C4-2B (cell line): ENCODE measurements at regions not wholly inside any gene's neighbourhood (a gene's known extent, or its start where the extent isn't known, plus 50 kb on each side); places are given as distances from the start of the nearest gene placed in this dataset.

Experiments used
- H3K27ac ChIP-seq: fragments of 450-650 bp; 2 replicates; pipeline ENCODE4 v1.5.1; 2017
- ZFX ChIP-seq: fragments of 450-650 bp; IDR thresholded peaks from 2 replicates; pipeline ENCODE4 v1.6.1; 2017
- TF ChIP-seq, protein P1 (sequence below): fragments of 450-650 bp; conservative IDR thresholded peaks from 2 replicates; pipeline ENCODE4 v1.5.1; 2017; ENCODE audit warnings: mild to moderate bottlenecking

DNA sequence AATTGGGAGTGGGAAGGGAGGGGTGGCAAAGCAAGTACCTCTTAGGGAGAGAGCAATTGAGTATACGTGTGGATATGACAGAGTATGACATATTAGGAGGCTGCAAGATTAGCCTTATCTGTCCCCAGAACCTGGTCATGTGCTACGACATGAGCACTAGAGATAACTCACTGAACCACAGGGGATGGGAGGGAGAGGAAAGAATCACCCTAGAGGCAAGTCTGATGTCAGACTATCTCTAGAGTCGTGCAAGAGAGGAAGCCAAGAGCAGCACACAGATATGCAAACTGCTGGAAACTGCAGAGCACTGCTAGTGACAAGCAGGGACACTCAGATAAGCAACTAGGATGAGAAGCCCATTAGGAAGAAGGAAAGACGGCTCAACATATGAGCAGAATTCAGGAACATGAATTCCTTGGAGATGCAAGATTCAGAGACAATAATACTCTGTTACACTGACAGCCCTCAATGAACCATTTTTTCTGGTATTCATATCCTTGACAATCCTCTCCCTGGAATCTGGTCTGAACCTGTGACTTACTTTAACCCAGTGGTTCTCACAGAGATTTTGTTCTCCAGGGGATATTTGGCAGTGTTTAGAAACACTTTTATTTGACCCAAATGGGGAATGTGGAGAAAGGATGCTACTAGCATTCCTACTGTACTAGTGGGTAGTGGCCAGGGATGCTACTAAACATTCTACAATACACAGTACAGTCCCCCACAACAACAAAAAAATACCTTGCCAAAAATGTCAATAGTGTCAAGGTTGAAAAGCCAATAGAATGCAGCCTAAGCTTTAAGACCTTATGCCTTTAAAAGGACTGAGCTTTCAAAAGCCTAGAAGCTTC, 84.0 kb upstream of the BMP2K start:
- H3K27ac ChIP-seq = no peak overlapping the region
- TF ChIP-seq ZFX = no peak
- TF ChIP-seq, protein P1, sequence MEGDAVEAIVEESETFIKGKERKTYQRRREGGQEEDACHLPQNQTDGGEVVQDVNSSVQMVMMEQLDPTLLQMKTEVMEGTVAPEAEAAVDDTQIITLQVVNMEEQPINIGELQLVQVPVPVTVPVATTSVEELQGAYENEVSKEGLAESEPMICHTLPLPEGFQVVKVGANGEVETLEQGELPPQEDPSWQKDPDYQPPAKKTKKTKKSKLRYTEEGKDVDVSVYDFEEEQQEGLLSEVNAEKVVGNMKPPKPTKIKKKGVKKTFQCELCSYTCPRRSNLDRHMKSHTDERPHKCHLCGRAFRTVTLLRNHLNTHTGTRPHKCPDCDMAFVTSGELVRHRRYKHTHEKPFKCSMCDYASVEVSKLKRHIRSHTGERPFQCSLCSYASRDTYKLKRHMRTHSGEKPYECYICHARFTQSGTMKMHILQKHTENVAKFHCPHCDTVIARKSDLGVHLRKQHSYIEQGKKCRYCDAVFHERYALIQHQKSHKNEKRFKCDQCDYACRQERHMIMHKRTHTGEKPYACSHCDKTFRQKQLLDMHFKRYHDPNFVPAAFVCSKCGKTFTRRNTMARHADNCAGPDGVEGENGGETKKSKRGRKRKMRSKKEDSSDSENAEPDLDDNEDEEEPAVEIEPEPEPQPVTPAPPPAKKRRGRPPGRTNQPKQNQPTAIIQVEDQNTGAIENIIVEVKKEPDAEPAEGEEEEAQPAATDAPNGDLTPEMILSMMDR = no peak

DNA sequence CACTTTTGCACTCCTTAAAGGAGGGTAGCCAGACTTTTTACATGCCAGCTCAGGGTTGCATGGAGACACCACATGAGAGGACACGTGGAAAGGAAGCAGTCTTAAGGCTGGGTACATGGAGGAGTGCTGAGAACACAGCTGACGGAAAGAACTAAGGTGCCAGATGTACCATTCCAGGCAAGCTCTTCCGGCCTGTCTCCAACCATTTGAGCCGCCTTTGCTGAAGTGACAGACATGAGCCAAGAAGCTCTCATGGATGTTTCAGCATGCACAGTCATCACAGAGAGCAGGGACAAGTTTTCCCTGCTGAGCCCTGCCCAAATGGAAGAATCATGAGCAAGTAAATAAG, 83.4 kb upstream of the BMP2K start:
- no peak overlapping the region for H3K27ac ChIP-seq

DNA sequence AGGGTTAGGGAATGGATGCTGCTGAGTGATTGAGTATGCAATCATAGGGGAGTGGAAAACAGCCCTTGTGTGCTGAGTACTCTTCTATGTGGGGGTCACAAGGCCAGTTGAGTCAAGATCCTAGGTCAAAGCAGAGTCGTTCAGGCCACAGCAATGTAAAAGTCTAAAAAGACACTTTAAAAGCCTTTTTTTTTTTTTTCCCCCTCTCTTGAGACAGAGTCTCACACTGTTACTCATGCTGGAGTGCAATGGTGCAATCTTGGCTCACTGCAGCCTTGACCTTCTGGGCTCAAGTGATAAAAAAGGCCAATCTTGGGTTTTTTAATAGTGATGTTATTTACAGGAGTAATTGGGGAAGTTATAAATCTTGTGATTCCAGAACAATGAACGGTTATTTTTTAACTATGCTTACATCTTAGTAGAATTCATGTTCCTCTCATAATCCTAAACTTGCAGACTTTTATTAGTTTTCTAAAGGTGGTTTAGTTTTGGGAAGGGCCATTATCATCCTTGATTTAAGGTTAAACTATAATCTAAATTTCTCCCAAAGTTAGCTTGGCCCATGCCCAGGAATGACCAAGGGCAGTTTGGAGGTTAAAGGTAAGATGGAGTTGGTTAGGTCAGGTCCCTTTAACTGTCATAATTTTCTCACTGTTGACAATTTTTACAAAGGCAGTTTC, 82.2 kb upstream of the BMP2K start:
- no peak for TF ChIP-seq ZFX
- TF ChIP-seq, protein P1 = no peak
- H3K27ac ChIP-seq = no peak overlapping the region

More for the DNA sequence above, 83.4 kb upstream of the BMP2K start:
- TF ChIP-seq, protein P1 = no peak
- no peak for TF ChIP-seq ZFX

DNA sequence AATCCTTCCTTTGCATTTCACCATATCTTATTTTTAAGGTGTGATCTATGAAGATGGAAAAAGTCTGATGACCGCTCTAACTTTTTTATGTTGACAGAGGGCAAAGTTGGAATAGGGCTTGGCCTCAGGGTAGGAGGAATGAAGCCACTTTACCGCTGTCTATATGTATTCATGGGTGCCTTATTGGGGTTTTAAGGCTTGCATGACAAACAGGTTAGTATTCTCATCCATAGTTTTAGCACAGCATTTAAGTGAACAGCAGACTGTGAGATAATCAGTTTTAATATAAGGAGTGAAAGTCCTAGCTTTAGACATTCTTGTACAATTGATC, 81.7 kb upstream of the BMP2K start:
- no peak overlapping the region for H3K27ac ChIP-seq
- TF ChIP-seq ZFX = no peak
- TF ChIP-seq, protein P1 = no peak

DNA sequence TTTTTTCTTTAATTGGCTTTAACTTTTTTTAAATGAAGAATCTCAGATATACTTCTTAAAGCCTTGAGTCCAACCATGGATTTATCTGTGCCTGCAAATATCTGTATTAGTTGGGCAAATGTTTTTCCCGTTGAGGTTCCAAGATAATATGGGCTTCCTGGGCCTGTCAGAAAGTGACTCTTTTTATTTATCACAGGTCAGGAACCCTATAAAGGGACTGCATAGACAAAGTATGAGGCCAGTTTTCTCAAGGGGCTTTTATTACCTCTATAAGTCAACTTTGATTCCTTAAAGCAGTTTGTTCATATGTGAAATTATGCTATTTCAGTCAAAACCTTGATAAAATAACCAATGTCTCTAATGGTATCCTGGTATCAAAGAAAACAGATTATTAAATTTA, 80.2 kb upstream of the BMP2K start:
- TF ChIP-seq, protein P1 = no peak
- TF ChIP-seq ZFX = no peak
- H3K27ac ChIP-seq = no peak overlapping the region

DNA sequence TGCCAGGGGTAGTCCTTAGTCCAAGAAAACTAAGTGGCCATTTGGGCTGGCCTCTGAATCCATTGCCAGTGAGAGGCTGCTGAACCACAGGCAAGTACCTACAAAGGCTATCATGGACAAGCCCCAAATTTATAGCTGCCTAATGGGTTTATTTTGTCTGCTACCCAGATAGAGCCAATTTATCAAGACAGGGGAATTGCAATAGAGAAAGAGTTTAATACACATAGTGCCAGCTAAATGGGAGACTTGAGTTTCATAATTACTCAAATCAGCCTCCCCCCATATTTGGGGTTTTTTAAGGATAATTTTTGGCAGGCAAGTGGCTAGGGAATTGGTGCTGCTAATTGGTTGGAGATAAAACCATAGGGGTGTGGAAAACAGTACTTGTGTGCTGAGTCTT, 73.1 kb upstream of the BMP2K start:
- H3K27ac ChIP-seq = no peak overlapping the region
- TF ChIP-seq, protein P1 = no peak

DNA sequence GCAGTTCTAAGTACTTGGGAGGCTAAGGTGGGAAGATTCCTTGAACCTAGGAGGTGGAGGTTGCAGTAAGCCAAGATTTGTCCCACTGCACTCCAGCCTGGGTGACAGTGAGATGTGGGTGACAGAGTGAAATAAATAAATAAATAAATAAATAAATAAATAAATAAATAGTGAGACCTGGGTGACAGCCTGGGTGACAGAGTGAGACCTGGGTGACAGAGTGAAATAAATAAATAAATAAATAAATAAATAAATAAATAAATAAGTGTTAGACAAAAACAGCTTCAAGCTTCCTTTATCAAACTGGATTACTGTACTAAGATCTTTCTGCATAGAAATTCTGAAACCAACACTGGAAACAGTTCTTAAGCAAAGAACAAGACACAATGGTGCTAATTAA, 71.8 kb upstream of the BMP2K start:
- TF ChIP-seq, protein P1 = no peak
- no peak for TF ChIP-seq ZFX
- no peak overlapping the region for H3K27ac ChIP-seq
